HEK293 (cell line): ENCODE measurements at regions not wholly inside any gene's neighbourhood (a gene's known extent, or its start where the extent isn't known, plus 50 kb on each side); places are given as distances from the start of the nearest gene placed in this dataset.

ENCODE experiments used
- CTCF ChIP-seq: fragments of 450-650 bp; formaldehyde crosslinking; IDR thresholded peaks from 2 replicates; pipeline ENCODE4 v1.5.1; 2016; ENCODE audit warnings: missing biosample characterization, missing genetic modification characterization
- KLF7 ChIP-seq: fragments of 450-650 bp; formaldehyde crosslinking; IDR thresholded peaks from 2 replicates; pipeline ENCODE4 v1.5.1; 2016; ENCODE audit warnings: missing biosample characterization, missing genetic modification characterization, borderline replicate concordance
- TCF7L2 ChIP-seq: IDR thresholded peaks from 2 replicates; pipeline ENCODE4 v1.6.1; 2011; ENCODE audit warnings: low read depth, mild to moderate bottlenecking, inconsistent platforms, low read length, moderate library complexity, borderline replicate concordance
- YY1 ChIP-seq: fragments of 450-650 bp; formaldehyde crosslinking; IDR thresholded peaks from 2 replicates; pipeline ENCODE4 v1.5.1; 2018; ENCODE audit warnings: missing biosample characterization, missing genetic modification characterization
- ZBTB8A ChIP-seq: fragments of 450-650 bp; formaldehyde crosslinking; IDR thresholded peaks from 2 replicates; pipeline ENCODE4 v1.5.1; 2016; ENCODE audit warnings: missing biosample characterization, missing genetic modification characterization
- ZNF121 ChIP-seq: fragments of 450-650 bp; formaldehyde crosslinking; IDR thresholded peaks from 2 replicates; pipeline ENCODE4 v1.5.1; 2016; ENCODE audit warnings: missing biosample characterization, missing genetic modification characterization
- ZNF707 ChIP-seq: fragments of 450-650 bp; formaldehyde crosslinking; IDR thresholded peaks from 2 replicates; pipeline ENCODE4 v1.5.1; 2016; ENCODE audit warnings: missing biosample characterization, missing genetic modification characterization
- ZNF776 ChIP-seq: fragments of 450-650 bp; formaldehyde crosslinking; IDR thresholded peaks from 2 replicates; pipeline ENCODE4 v1.5.0; 2017; ENCODE audit warnings: missing biosample characterization, missing genetic modification characterization, borderline replicate concordance
- TF ChIP-seq, protein P1 (sequence below): fragments of 450-650 bp; formaldehyde crosslinking; IDR thresholded peaks from 2 replicates; pipeline ENCODE4 v1.5.1; 2017; ENCODE audit warnings: missing biosample characterization, missing genetic modification characterization
- TF ChIP-seq, protein P2 (sequence below): fragments of 450-650 bp; formaldehyde crosslinking; IDR thresholded peaks from 2 replicates; pipeline ENCODE4 v1.5.1; 2016; ENCODE audit warnings: missing biosample characterization, missing genetic modification characterization
- TF ChIP-seq, protein P3 (sequence below): fragments of 450-650 bp; IDR thresholded peaks from 2 replicates; pipeline ENCODE4 v1.5.1; 2018; ENCODE audit warnings: missing biosample characterization, missing genetic modification characterization

DNA sequence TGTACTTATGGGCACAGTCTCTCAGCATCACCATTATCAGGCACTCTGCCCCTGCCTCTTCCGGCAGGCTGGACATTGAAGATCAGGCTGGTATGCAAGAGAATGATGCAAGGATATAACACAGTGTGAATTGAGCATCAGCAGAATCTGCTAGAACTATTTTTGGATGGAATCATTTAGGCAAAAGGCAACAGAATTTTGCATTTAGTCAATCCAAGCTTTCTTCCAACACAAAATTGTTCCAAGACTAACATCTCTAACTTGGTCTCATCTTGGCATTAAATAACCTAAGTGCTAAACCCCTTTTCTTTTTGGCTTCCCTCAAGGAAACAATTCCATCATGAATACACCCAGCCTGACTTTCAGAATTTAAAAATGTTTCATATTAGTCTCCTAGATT lies 339.9 kb downstream of the PRELID2 start:
- TF ChIP-seq CTCF, result no peak
- TF ChIP-seq, protein P1, sequence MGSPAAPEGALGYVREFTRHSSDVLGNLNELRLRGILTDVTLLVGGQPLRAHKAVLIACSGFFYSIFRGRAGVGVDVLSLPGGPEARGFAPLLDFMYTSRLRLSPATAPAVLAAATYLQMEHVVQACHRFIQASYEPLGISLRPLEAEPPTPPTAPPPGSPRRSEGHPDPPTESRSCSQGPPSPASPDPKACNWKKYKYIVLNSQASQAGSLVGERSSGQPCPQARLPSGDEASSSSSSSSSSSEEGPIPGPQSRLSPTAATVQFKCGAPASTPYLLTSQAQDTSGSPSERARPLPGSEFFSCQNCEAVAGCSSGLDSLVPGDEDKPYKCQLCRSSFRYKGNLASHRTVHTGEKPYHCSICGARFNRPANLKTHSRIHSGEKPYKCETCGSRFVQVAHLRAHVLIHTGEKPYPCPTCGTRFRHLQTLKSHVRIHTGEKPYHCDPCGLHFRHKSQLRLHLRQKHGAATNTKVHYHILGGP (tag by site-specific recombination), result no peak
- no peak for TF ChIP-seq ZNF121 (tag by site-specific recombination)
- no peak for TF ChIP-seq ZNF707
- TF ChIP-seq, protein P2, sequence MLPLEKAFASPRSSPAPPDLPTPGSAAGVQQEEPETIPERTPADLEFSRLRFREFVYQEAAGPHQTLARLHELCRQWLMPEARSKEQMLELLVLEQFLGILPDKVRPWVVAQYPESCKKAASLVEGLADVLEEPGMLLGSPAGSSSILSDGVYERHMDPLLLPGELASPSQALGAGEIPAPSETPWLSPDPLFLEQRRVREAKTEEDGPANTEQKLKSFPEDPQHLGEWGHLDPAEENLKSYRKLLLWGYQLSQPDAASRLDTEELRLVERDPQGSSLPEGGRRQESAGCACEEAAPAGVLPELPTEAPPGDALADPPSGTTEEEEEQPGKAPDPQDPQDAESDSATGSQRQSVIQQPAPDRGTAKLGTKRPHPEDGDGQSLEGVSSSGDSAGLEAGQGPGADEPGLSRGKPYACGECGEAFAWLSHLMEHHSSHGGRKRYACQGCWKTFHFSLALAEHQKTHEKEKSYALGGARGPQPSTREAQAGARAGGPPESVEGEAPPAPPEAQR (tag by site-specific recombination), result no peak
- no peak for TF ChIP-seq KLF7 (tag by site-specific recombination)
- no peak for TF ChIP-seq ZBTB8A (tag by site-specific recombination)
- no peak for TF ChIP-seq TCF7L2
- no peak for TF ChIP-seq ZNF776 (tag by site-specific recombination)
- no peak for TF ChIP-seq YY1 (tag by site-specific recombination)
- TF ChIP-seq, protein P3, sequence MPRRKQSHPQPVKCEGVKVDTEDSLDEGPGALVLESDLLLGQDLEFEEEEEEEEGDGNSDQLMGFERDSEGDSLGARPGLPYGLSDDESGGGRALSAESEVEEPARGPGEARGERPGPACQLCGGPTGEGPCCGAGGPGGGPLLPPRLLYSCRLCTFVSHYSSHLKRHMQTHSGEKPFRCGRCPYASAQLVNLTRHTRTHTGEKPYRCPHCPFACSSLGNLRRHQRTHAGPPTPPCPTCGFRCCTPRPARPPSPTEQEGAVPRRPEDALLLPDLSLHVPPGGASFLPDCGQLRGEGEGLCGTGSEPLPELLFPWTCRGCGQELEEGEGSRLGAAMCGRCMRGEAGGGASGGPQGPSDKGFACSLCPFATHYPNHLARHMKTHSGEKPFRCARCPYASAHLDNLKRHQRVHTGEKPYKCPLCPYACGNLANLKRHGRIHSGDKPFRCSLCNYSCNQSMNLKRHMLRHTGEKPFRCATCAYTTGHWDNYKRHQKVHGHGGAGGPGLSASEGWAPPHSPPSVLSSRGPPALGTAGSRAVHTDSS (tag by site-specific recombination), result no peak
